ENCODE measurements at regions not wholly inside any gene's neighbourhood (a gene's known extent, or its start where the extent isn't known, plus 50 kb on each side); places are given as distances from the start of the nearest gene placed in this dataset.

DNA sequence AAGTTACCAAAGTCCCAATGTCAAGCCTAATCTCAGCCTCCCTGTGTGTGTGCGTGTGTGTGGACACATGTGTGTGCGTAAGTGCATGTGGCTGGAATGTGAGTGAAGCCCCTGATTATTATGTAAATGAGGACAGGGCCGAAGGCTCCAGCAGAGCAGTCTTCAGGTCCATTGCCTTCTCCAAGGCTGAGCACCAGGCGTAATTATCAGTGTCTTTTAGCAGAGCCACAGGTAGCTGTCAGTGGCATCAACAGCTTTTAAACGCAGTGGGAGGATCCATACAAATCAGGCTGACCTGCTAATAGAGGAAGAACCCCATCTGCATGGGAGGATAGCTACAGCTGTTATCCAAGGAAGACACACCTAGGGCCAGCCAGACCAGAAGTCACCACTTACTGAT, 324.3 kb upstream of the MOCS1 start:
- WGBS, 2 donors: 78 to 80% methylated on average over 5 of the region's 5 CpGs
- H3K9me3 ChIP-seq (ENCODE audit: control insufficient read depth in 2 of 2, insufficient read depth in 1 of 2, low read depth in 1 of 2, low read length in 1 of 2): no peaks in the 10 kb centered on the region
- H3K27me3 ChIP-seq (ENCODE audit: control insufficient read depth in 1 of 2, insufficient read depth in 2 of 2, low read length in 2 of 2): no peaks in the 10 kb centered on the region

DNA sequence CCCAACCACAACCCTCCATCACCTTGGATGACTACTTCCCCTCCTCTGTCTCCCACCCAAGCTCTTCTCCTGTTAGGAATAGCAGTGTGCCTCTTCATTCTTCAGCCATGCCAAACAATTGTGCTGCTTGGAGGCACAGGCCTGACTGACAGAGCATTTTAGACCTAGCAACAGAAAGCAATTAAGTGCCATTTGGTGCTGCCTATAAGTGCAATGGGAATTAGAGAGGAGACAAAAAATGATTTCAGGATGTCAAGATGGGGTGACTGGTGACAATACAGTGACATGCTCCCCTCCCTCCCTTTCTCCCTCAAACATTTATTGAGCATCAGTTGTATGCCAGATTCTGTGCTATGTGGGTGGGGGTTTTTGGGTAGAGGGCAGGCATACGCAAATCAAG, 322.6 kb upstream of the MOCS1 start:
- no peak overlapping the region for H3K4me3 ChIP-seq (ENCODE audit: low read depth in 1 of 2, low read length in 2 of 2)
- H3K27me3 ChIP-seq (ENCODE audit: control insufficient read depth in 1 of 2, insufficient read depth in 2 of 2, low read length in 2 of 2): no peaks in the 10 kb centered on the region
- no peaks in the 10 kb centered on the region for H3K36me3 ChIP-seq (ENCODE audit: control insufficient read depth in 2 of 2, insufficient read depth in 2 of 2, low read length in 1 of 2)
- H3K9me3 ChIP-seq (ENCODE audit: control insufficient read depth in 2 of 2, insufficient read depth in 1 of 2, low read depth in 1 of 2, low read length in 1 of 2): no peaks in the 10 kb centered on the region
- WGBS, 2 donors: 90 to 91% methylated on average over 1 of the region's 1 CpG
- H3K27ac ChIP-seq (ENCODE audit: low read depth in 2 of 2, low read length in 1 of 2): no peak overlapping the region
- peaks cover 0 to 2% of the 10 kb centered on the region in 2 donors for H3K4me1 ChIP-seq (ENCODE audit: control insufficient read depth in 2 of 2, insufficient read depth in 2 of 2, low read length in 1 of 2)

More for the DNA sequence above, 324.3 kb upstream of the MOCS1 start:
- Histone ChIP-seq H3K27ac (ENCODE audit: low read depth in 2 of 2, low read length in 1 of 2) (no peak overlapping the region), H3K4me3 (ENCODE audit: low read depth in 1 of 2, low read length in 2 of 2) (no peak overlapping the region), H3K4me1 (ENCODE audit: control insufficient read depth in 2 of 2, insufficient read depth in 2 of 2, low read length in 1 of 2) (no peaks in the 10 kb centered on the region), H3K36me3 (ENCODE audit: control insufficient read depth in 2 of 2, insufficient read depth in 2 of 2, low read length in 1 of 2) (no peaks in the 10 kb centered on the region)

DNA sequence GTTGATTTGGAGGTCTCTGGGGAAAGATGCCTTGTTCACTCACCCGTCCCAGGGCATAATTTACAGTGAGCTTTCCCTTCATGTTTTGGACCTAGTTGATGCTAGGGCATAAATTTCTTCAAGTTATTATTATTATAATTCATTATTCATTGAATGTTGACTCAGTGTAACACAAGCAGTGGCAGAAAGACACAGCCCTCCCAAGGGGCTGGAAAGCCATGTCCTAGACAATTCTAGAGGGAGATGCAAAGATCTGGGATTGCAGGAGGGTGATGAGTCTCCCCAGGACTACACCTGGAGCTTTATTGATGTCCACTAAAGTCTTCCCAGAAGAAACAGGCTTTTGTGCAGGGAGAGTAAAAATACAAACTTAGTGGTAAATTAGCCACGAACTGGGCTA, 322.0 kb upstream of the MOCS1 start:
- Histone ChIP-seq H3K36me3 (ENCODE audit: control insufficient read depth in 2 of 2, insufficient read depth in 2 of 2, low read length in 1 of 2) (no peaks in the 10 kb centered on the region), H3K9me3 (ENCODE audit: control insufficient read depth in 2 of 2, insufficient read depth in 1 of 2, low read depth in 1 of 2, low read length in 1 of 2) (no peaks in the 10 kb centered on the region), H3K4me3 (ENCODE audit: low read depth in 1 of 2, low read length in 2 of 2) (no peak overlapping the region), H3K27me3 (ENCODE audit: control insufficient read depth in 1 of 2, insufficient read depth in 2 of 2, low read length in 2 of 2) (no peaks in the 10 kb centered on the region), H3K27ac (ENCODE audit: low read depth in 2 of 2, low read length in 1 of 2) (no peak overlapping the region), H3K4me1 (ENCODE audit: control insufficient read depth in 2 of 2, insufficient read depth in 2 of 2, low read length in 1 of 2) (peaks cover 0 to 2% of the 10 kb centered on the region in 2 donors)
- 72 to 74% methylated on average over 2 of the region's 2 CpGs for WGBS, 2 donors

DNA sequence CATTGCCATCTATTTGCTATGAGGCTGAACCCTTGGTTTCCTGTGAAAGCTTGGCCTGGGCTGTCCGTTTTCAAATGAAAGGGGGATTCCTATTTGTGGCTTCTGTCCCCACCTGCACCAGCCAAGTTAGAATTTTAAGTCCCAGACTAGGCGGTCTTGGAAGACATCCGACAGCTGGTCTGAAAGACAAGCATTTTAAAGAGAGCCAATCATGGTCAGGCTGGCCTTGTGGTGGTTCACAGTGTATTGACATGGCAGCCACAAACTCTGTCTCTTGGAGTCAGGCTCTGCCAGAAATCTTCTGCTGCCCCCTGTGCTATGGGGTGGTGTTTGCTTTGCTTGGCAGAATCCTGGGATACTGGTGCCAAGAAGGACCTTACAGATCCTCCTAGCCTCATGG, 319.2 kb upstream of the MOCS1 start:
- 84 to 88% methylated on average over 3 of the region's 3 CpGs for WGBS, 2 donors
- no peaks in the 10 kb centered on the region for H3K36me3 ChIP-seq (ENCODE audit: control insufficient read depth in 2 of 2, insufficient read depth in 2 of 2, low read length in 1 of 2)
- H3K4me1 ChIP-seq (ENCODE audit: control insufficient read depth in 2 of 2, insufficient read depth in 2 of 2, low read length in 1 of 2): peaks cover 0 to 2% of the 10 kb centered on the region in 2 donors
- no peaks in the 10 kb centered on the region for H3K9me3 ChIP-seq (ENCODE audit: control insufficient read depth in 2 of 2, insufficient read depth in 1 of 2, low read depth in 1 of 2, low read length in 1 of 2)
- H3K4me3 ChIP-seq (ENCODE audit: low read depth in 1 of 2, low read length in 2 of 2): no peak overlapping the region
- H3K27ac ChIP-seq (ENCODE audit: low read depth in 2 of 2, low read length in 1 of 2): no peak overlapping the region
- no peaks in the 10 kb centered on the region for H3K27me3 ChIP-seq (ENCODE audit: control insufficient read depth in 1 of 2, insufficient read depth in 2 of 2, low read length in 2 of 2)

DNA sequence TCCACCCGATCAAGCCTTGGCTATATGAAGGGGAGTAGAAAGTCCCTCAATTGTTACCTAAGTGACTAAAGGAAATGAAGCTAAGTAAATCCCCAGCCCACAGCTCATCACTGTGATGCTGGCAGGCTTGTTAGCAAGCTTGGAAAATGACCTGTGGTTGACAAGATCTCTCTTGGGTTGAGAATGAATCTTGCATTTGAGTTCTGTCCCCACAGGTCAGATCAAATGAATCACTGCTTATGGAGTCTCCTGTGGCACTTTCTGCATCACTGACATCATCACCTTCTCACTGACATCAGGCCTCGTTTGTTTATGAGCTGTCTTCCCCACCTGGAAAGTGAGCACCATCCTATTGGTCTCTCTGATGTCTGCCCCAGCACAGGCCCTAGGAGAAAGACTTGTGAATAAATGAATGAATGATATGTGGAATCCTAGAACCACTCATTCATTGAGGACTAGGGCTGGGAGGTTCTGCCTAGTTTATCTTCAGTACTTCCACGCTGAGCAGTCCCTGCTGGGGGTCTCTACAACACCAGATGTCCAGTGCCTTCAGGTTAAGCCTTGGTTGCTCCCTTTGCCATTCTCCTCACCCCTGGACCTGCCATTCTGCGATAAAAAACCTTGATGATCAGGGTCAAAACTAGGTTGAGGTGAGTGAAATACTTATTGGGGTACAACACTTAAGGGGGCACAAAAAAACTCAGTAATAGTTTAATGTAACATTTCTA, 318.4 kb upstream of the MOCS1 start:
- Histone ChIP-seq H3K4me1 (ENCODE audit: control insufficient read depth in 2 of 2, insufficient read depth in 2 of 2, low read length in 1 of 2) (peaks cover 0 to 2% of the 10 kb centered on the region in 2 donors), H3K4me3 (ENCODE audit: low read depth in 1 of 2, low read length in 2 of 2) (no peak overlapping the region), H3K27ac (ENCODE audit: low read depth in 2 of 2, low read length in 1 of 2) (no peak overlapping the region), H3K27me3 (ENCODE audit: control insufficient read depth in 1 of 2, insufficient read depth in 2 of 2, low read length in 2 of 2) (no peaks in the 10 kb centered on the region), H3K36me3 (ENCODE audit: control insufficient read depth in 2 of 2, insufficient read depth in 2 of 2, low read length in 1 of 2) (no peaks in the 10 kb centered on the region), H3K9me3 (ENCODE audit: control insufficient read depth in 2 of 2, insufficient read depth in 1 of 2, low read depth in 1 of 2, low read length in 1 of 2) (no peaks in the 10 kb centered on the region)
- WGBS, 2 donors: 70 to 72% methylated on average over 4 of the region's 4 CpGs

DNA sequence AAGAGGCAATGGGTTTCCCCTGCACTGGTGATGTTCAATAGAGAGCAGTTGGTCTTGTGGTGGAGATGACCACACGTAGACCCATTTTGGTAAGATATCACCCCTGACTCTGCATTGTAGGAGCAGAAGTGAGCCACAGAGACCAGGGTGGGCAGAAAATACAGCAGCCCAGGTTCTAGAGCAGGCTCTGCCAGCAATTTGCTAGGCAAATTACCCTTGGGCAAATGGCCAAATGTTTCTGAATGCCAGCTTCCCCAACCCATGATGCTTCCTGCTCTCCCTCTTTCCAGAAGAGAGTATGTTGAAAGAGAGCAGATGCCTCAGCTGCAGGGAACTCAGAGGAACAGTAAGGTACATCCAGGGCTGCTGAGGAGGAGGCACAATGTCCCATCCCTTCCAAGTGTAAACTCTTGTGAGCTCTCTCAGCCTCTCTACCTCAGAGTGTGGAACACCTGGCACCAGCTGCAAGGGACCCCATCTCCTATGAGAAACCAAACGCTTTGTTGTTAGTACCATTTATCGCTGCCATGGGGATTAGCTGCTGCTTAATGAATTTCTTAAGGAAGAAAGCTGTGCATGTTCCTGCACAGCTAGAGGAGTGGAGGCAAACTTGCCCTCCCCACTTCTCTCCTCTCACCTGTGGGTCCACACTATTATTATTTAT, 317.5 kb upstream of the MOCS1 start:
- Histone ChIP-seq H3K36me3 (ENCODE audit: control insufficient read depth in 2 of 2, insufficient read depth in 2 of 2, low read length in 1 of 2) (no peaks in the 10 kb centered on the region), H3K4me1 (ENCODE audit: control insufficient read depth in 2 of 2, insufficient read depth in 2 of 2, low read length in 1 of 2) (peaks cover 0 to 2% of the 10 kb centered on the region in 2 donors), H3K27ac (ENCODE audit: low read depth in 2 of 2, low read length in 1 of 2) (no peak overlapping the region), H3K9me3 (ENCODE audit: control insufficient read depth in 2 of 2, insufficient read depth in 1 of 2, low read depth in 1 of 2, low read length in 1 of 2) (no peaks in the 10 kb centered on the region), H3K4me3 (ENCODE audit: low read depth in 1 of 2, low read length in 2 of 2) (no peak overlapping the region), H3K27me3 (ENCODE audit: control insufficient read depth in 1 of 2, insufficient read depth in 2 of 2, low read length in 2 of 2) (no peaks in the 10 kb centered on the region)
- WGBS, 2 donors: 55 to 58% methylated on average over 3 of the region's 3 CpGs

DNA sequence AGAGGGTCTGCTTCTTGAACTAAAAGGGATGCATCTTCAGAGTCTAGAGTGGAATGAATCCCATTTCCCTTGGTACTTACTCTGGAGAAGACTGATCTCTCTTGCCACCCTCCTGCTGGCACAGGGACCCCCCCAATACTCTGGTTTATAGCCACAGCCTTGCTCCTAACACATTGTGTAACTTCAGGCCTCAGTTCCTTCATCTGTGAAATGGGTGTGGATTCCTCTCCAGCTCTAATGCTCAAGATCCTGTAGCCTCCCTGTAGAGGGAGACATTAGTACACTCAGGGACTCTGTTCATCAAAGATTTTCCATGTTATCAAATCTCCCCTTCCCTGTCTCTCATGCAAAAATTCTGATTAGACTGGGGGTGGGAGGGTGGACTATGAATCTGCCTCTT, 315.7 kb upstream of the MOCS1 start:
- Histone ChIP-seq H3K27ac (ENCODE audit: low read depth in 2 of 2, low read length in 1 of 2) (no peak overlapping the region), H3K4me1 (ENCODE audit: control insufficient read depth in 2 of 2, insufficient read depth in 2 of 2, low read length in 1 of 2) (peaks cover 0 to 2% of the 10 kb centered on the region in 2 donors), H3K9me3 (ENCODE audit: control insufficient read depth in 2 of 2, insufficient read depth in 1 of 2, low read depth in 1 of 2, low read length in 1 of 2) (no peaks in the 10 kb centered on the region)

DNA sequence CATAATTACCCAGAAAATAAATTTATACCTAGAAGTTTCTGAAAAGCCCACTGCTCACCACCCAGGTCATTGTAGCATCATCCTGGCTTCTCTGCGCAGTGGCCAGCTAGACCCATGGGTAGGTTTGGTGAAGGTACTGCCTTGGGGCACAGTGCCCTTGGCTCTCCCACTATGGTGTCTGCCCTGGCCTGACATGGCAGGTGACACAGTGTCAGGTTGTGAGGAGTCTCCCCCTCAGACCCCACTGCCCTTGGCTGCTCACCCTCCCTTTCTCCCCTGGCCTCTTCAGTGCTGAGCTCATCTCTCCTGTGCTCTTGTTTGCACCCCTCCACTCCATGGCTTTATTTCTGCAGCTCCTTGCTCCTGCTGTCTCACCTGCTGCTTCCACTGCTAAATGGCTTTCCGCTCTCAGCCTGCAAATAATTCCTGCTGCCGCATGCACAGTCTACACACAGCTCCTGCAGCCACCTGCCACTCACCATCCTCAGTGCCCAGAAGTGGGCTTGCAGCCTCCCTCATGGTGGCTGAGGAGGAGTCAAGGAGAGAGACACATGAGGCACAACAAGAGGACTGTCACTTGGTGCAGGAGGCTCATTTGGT, 313.4 kb upstream of the MOCS1 start:
- Histone ChIP-seq H3K36me3 (ENCODE audit: control insufficient read depth in 2 of 2, insufficient read depth in 2 of 2, low read length in 1 of 2) (no peaks in the 10 kb centered on the region), H3K4me1 (ENCODE audit: control insufficient read depth in 2 of 2, insufficient read depth in 2 of 2, low read length in 1 of 2) (peaks cover 0 to under 1% of the 10 kb centered on the region in 2 donors), H3K9me3 (ENCODE audit: control insufficient read depth in 2 of 2, insufficient read depth in 1 of 2, low read depth in 1 of 2, low read length in 1 of 2) (no peaks in the 10 kb centered on the region), H3K4me3 (ENCODE audit: low read depth in 1 of 2, low read length in 2 of 2) (no peak overlapping the region), H3K27me3 (ENCODE audit: control insufficient read depth in 1 of 2, insufficient read depth in 2 of 2, low read length in 2 of 2) (peaks cover 0 to 2% of the 10 kb centered on the region in 2 donors), H3K27ac (ENCODE audit: low read depth in 2 of 2, low read length in 1 of 2) (no peak overlapping the region)
- WGBS, 2 donors: 92 to 94% methylated on average over 3 of the region's 3 CpGs

More for the DNA sequence above, 315.7 kb upstream of the MOCS1 start:
- Histone ChIP-seq H3K4me3 (ENCODE audit: low read depth in 1 of 2, low read length in 2 of 2) (no peak overlapping the region), H3K36me3 (ENCODE audit: control insufficient read depth in 2 of 2, insufficient read depth in 2 of 2, low read length in 1 of 2) (no peaks in the 10 kb centered on the region), H3K27me3 (ENCODE audit: control insufficient read depth in 1 of 2, insufficient read depth in 2 of 2, low read length in 2 of 2) (no peaks in the 10 kb centered on the region)

DNA sequence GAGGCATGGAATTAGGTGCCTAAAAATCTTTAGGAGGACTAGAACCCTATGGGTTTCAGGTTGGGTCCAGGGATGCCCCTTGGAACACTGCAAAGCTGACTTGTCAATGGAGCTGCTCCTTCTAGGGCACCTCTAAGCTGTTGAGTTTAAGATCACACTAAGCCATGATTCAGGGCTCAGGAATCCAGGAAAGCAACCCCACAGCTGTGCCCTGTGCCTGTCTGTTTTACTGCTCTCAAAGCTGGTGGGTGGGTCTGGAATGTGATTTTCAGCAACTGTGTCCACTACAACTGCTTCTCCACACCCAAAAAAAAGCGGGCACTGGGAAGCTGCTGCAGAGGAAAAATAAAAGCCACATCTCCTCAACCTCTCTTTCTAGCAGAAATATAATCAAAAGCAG, 310.4 kb upstream of the MOCS1 start:
- peaks cover 0 to 2% of the 10 kb centered on the region in 2 donors for H3K27me3 ChIP-seq (ENCODE audit: control insufficient read depth in 1 of 2, insufficient read depth in 2 of 2, low read length in 2 of 2)
- H3K4me1 ChIP-seq (ENCODE audit: control insufficient read depth in 2 of 2, insufficient read depth in 2 of 2, low read length in 1 of 2): no peaks in the 10 kb centered on the region
- 79 to 90% methylated on average over 1 of the region's 1 CpG for WGBS, 2 donors
- no peak overlapping the region for H3K27ac ChIP-seq (ENCODE audit: low read depth in 2 of 2, low read length in 1 of 2)
- H3K36me3 ChIP-seq (ENCODE audit: control insufficient read depth in 2 of 2, insufficient read depth in 2 of 2, low read length in 1 of 2): no peaks in the 10 kb centered on the region
- H3K4me3 ChIP-seq (ENCODE audit: low read depth in 1 of 2, low read length in 2 of 2): no peak overlapping the region
- no peaks in the 10 kb centered on the region for H3K9me3 ChIP-seq (ENCODE audit: control insufficient read depth in 2 of 2, insufficient read depth in 1 of 2, low read depth in 1 of 2, low read length in 1 of 2)
